H9 (cell line): ENCODE measurements at regions not wholly inside any gene's neighbourhood (a gene's known extent, or its start where the extent isn't known, plus 50 kb on each side); places are given as distances from the start of the nearest gene placed in this dataset.

Source experiments
- DNase-seq: peaks from one replicate; pipeline ENCODE4 v3.0.0-alpha.2; 2017
- H2AFZ ChIP-seq: one replicate; pipeline ENCODE4 v1.6.1; 2013; ENCODE audit warnings: mild to moderate bottlenecking, low read length, control low read depth, moderate library complexity
- H2AK5ac ChIP-seq: 2 replicates; pipeline ENCODE4 v1.6.1; 2013; ENCODE audit warnings: low read length, control low read depth, mixed read lengths; ENCODE audit not compliant: insufficient read length
- H2BK120ac ChIP-seq: one replicate; pipeline ENCODE4 v1.6.1; 2013; ENCODE audit warnings: low read depth, mild to moderate bottlenecking, low read length, control low read depth, inconsistent platforms; ENCODE audit not compliant: poor library complexity, severe bottlenecking
- H2BK12ac ChIP-seq: 2 replicates; pipeline ENCODE4 v1.6.1; 2013; ENCODE audit warnings: low read length, control low read depth, mixed read lengths, low read depth; ENCODE audit not compliant: insufficient read length
- H2BK15ac ChIP-seq: 2 replicates; pipeline ENCODE4 v1.6.1; 2013; ENCODE audit warnings: low read depth, low read length, control low read depth
- H2BK20ac ChIP-seq: one replicate; pipeline ENCODE4 v1.6.1; 2013; ENCODE audit warnings: low read depth, mild to moderate bottlenecking, low read length, control low read depth, inconsistent platforms; ENCODE audit not compliant: poor library complexity, severe bottlenecking
- H2BK5ac ChIP-seq: 2 replicates; pipeline ENCODE4 v1.6.1; 2013; ENCODE audit warnings: low read length, control low read depth, mixed read lengths; ENCODE audit not compliant: insufficient read length
- H3K14ac ChIP-seq: 2 replicates; pipeline ENCODE4 v1.6.1; 2013; ENCODE audit warnings: low read length, control low read depth; ENCODE audit not compliant: insufficient read depth
- H3K18ac ChIP-seq: 2 replicates; pipeline ENCODE4 v1.6.1; 2013; ENCODE audit warnings: low read depth, mild to moderate bottlenecking, mixed read lengths, low read length, control low read depth; ENCODE audit not compliant: insufficient read length
- H3K23ac ChIP-seq: 2 replicates; pipeline ENCODE4 v1.6.1; 2013; ENCODE audit warnings: low read length, control low read depth, mixed read lengths, low read depth; ENCODE audit not compliant: insufficient read length
- H3K23me2 ChIP-seq: 2 replicates; pipeline ENCODE4 v1.6.1; 2013; ENCODE audit warnings: low read depth, mild to moderate bottlenecking, mixed read lengths, low read length, control low read depth; ENCODE audit not compliant: insufficient read length, poor library complexity, severe bottlenecking
- H3K27ac ChIP-seq: 2 replicates; pipeline ENCODE4 v1.5.1; 2013; ENCODE audit warnings: low read length, control low read depth, mixed read lengths, low read depth; ENCODE audit not compliant: insufficient read length
- H3K27me3 ChIP-seq: 2 replicates; pipeline ENCODE4 v1.6.1; 2013; ENCODE audit warnings: low read length, control low read depth, inconsistent platforms; ENCODE audit not compliant: insufficient read depth
- H3K4ac ChIP-seq: 2 replicates; pipeline ENCODE4 v1.6.1; 2013; ENCODE audit warnings: low read depth, mild to moderate bottlenecking, control low read depth, inconsistent platforms, low read length, moderate library complexity
- H3K4me1 ChIP-seq: 2 replicates; pipeline ENCODE4 v1.6.1; 2013; ENCODE audit warnings: low read length, control low read depth, inconsistent platforms; ENCODE audit not compliant: insufficient read depth
- H3K4me2 ChIP-seq: 2 replicates; pipeline ENCODE4 v1.6.1; 2013; ENCODE audit warnings: low read length, control low read depth, mixed read lengths; ENCODE audit not compliant: insufficient read length, insufficient read depth
- H3K56ac ChIP-seq: 2 replicates; pipeline ENCODE4 v1.6.1; 2013; ENCODE audit warnings: low read depth, mild to moderate bottlenecking, mixed read lengths, low read length, control low read depth; ENCODE audit not compliant: insufficient read length
- H3K79me1 ChIP-seq: 2 replicates; pipeline ENCODE4 v1.6.1; 2013; ENCODE audit warnings: low read depth, mild to moderate bottlenecking, moderate library complexity, low read length, control low read depth, inconsistent platforms; ENCODE audit not compliant: insufficient read depth, poor library complexity, severe bottlenecking
- H3K79me2 ChIP-seq: 2 replicates; pipeline ENCODE4 v1.6.1; 2013; ENCODE audit warnings: low read length, control low read depth, inconsistent platforms; ENCODE audit not compliant: insufficient read depth
- H3K9ac ChIP-seq: 2 replicates; pipeline ENCODE4 v1.6.1; 2013; ENCODE audit warnings: low read length, control low read depth, mixed read lengths; ENCODE audit not compliant: insufficient read length; ENCODE audit errors: extremely low read depth
- H3K9me3 ChIP-seq: one replicate; pipeline ENCODE4 v1.6.1; 2013; ENCODE audit warnings: low read depth, low read length, inconsistent platforms; ENCODE audit not compliant: control insufficient read depth
- H3T11ph ChIP-seq: one replicate; pipeline ENCODE4 v1.6.1; 2013; ENCODE audit warnings: mild to moderate bottlenecking, low read length, control low read depth, inconsistent platforms
- H4K20me1 ChIP-seq: one replicate; pipeline ENCODE4 v1.6.1; 2013; ENCODE audit not compliant: control insufficient read depth, insufficient read length, insufficient read depth
- H4K5ac ChIP-seq: 2 replicates; pipeline ENCODE4 v1.6.1; 2013; ENCODE audit warnings: low read depth, mild to moderate bottlenecking, mixed read lengths, low read length, control low read depth; ENCODE audit not compliant: insufficient read length
- H4K8ac ChIP-seq: replicated peaks from 2 replicates; pipeline ENCODE4 v1.6.1; 2013; ENCODE audit warnings: low read length, control low read depth, mixed read lengths, low read depth; ENCODE audit not compliant: insufficient read length
- H4K91ac ChIP-seq: 2 replicates; pipeline ENCODE4 v1.6.1; 2013; ENCODE audit warnings: low read depth, mild to moderate bottlenecking, moderate library complexity, mixed read lengths, low read length, control low read depth; ENCODE audit not compliant: insufficient read length
- H3K27ac Mint-ChIP-seq, 3 experiments: 2 replicates in 2 of 3; 3 replicates in 1 of 3; pipeline ENCODE4 v1.8.0; 2020 to 2021; ENCODE audit warnings: mixed read lengths in 3 of 3, mild to moderate bottlenecking in 1 of 3, moderate library complexity in 1 of 3
- H3K27me3 Mint-ChIP-seq: 2 replicates; pipeline ENCODE4 v1.8.0; 2021; ENCODE audit warnings: low read depth, mild to moderate bottlenecking, moderate library complexity, mixed read lengths
- H3K36me3 Mint-ChIP-seq, 3 experiments: 2 replicates in 2 of 3; 3 replicates in 1 of 3; pipeline ENCODE4 v1.8.0; 2020 to 2021; ENCODE audit warnings: low read depth in 3 of 3, mixed read lengths in 3 of 3; ENCODE audit not compliant: insufficient read depth in 1 of 3
- H3K4me1 Mint-ChIP-seq, 2 experiments: 2 replicates each; pipeline ENCODE4 v1.8.0; 2020; ENCODE audit warnings: mixed read lengths in 2 of 2
- H3K4me3 Mint-ChIP-seq, 2 experiments: 2 replicates in 1 of 2; 3 replicates in 1 of 2; pipeline ENCODE4 v1.8.0; 2020 to 2021; ENCODE audit warnings: mild to moderate bottlenecking in 2 of 2, mixed read lengths in 2 of 2, moderate library complexity in 1 of 2
- H3K9me3 Mint-ChIP-seq, 2 experiments: 2 replicates in 1 of 2; 3 replicates in 1 of 2; pipeline ENCODE4 v1.8.0; 2020; ENCODE audit warnings: mild to moderate bottlenecking in 2 of 2, mixed read lengths in 2 of 2, moderate library complexity in 1 of 2
- CTCF ChIP-seq: fragments of 200-600 bp; sonication (generic); conservative IDR thresholded peaks from 3 replicates; pipeline ENCODE4 v1.8.0; 2021; ENCODE audit warnings: antibody characterized with exemption, mild to moderate bottlenecking
- WGBS: extraction: QIAGEN DNeasy Blood & Tissue Kit; methylation state at CpG from one replicate; pipeline ENCODE4 v1.1.7; 2013; ENCODE audit warnings: missing lambda C conversion rate, low lambda C conversion rate, mixed read lengths; ENCODE audit not compliant: insufficient read length; ENCODE audit errors: extremely low coverage; 5-methylcytosine and 5-hydroxymethylcytosine counted together

- H4K20me1 ChIP-seq = no peaks in the 10 kb centered on the region
- no peak overlapping the region for H2AK5ac ChIP-seq
- H3K27me3 ChIP-seq = no peaks in the 10 kb centered on the region; the same call in 1 of the 2 replicates
- H3K23me2 ChIP-seq = no peaks in the 10 kb centered on the region
- no peak overlapping the region for H2BK5ac ChIP-seq
- no peaks in the 10 kb centered on the region; a peak in 2 of 7 replicates for H3K36me3 Mint-ChIP-seq
- no peak overlapping the region for H3K18ac ChIP-seq
- no peak overlapping the region for H2AFZ ChIP-seq
- WGBS = no CpG with 5 or more reads among the region's 9 CpGs
- no peak for DNase-seq
- no peak overlapping the region for H2BK12ac ChIP-seq
- no peaks in the 10 kb centered on the region for H3K79me1 ChIP-seq
- H3K23ac ChIP-seq = no peak overlapping the region
- no peak overlapping the region for H3K27ac Mint-ChIP-seq
- H3K4me1 Mint-ChIP-seq = peaks cover 53 to 54% of the 10 kb centered on the region in 2 experiments
- H3K4ac ChIP-seq = no peak overlapping the region
- H3K79me2 ChIP-seq = no peaks in the 10 kb centered on the region
- H3K14ac ChIP-seq = no peak overlapping the region
- no peak overlapping the region for H2BK15ac ChIP-seq
- no peak overlapping the region for H3K4me3 Mint-ChIP-seq
- no peak overlapping the region for H3T11ph ChIP-seq
- H4K8ac ChIP-seq = no peak overlapping the region
- no peaks in the 10 kb centered on the region for H3K9me3 ChIP-seq
- H3K9me3 Mint-ChIP-seq = no peaks in the 10 kb centered on the region
- H3K56ac ChIP-seq = no peak overlapping the region
- TF ChIP-seq CTCF = no peak
- no peak overlapping the region for H3K27ac ChIP-seq
- no peak overlapping the region for H3K4me2 ChIP-seq
- peaks cover 4% of the 10 kb centered on the region for H3K4me1 ChIP-seq
- no peak overlapping the region for H2BK120ac ChIP-seq
- no peak overlapping the region for H4K5ac ChIP-seq
- no peak overlapping the region for H3K9ac ChIP-seq
- no peak overlapping the region for H2BK20ac ChIP-seq
- peaks cover 2% of the 10 kb centered on the region for H3K27me3 Mint-ChIP-seq
- no peak overlapping the region for H4K91ac ChIP-seq
Observed at GRCh38 chr10:25102147-25102822, 72.5 kb upstream of the GPR158 start.
